ENCODE measurements at regions not wholly inside any gene's neighbourhood (a gene's known extent, or its start where the extent isn't known, plus 50 kb on each side); places are given as distances from the start of the nearest gene placed in this dataset.

GRCh38 chrX:33726281-33727160 lies 405.6 kb downstream of the FAM47A start:
- Histone ChIP-seq H3K27me3 (ENCODE audit: insufficient read depth, low read length) (peaks cover 22% of the 10 kb centered on the region), H3K36me3 (ENCODE audit: insufficient read depth, low read length) (no peaks in the 10 kb centered on the region), H3K9ac (ENCODE audit: low read depth, low read length) (no peak overlapping the region), H3K9me3 (ENCODE audit: insufficient read depth, low read depth, low read length) (no peaks in the 10 kb centered on the region), H3K4me1 (ENCODE audit: insufficient read depth, low read length) (no peaks in the 10 kb centered on the region), H3K27ac (ENCODE audit: low read depth, low read length) (no peak overlapping the region), H3K4me3 (ENCODE audit: low read length) (peak overlapping the region; percentile 60)
- 25% methylated on average over 32 of the region's 45 CpGs for WGBS

- Histone ChIP-seq H3K36me3 (ENCODE audit: insufficient read depth, low read length) (no peaks in the 10 kb centered on the region), H3K27me3 (ENCODE audit: insufficient read depth, low read length) (peaks cover 22% of the 10 kb centered on the region), H3K9ac (ENCODE audit: low read depth, low read length) (no peak overlapping the region), H3K4me3 (ENCODE audit: low read length) (peak overlapping the region; percentile 60), H3K9me3 (ENCODE audit: insufficient read depth, low read depth, low read length) (no peaks in the 10 kb centered on the region), H3K27ac (ENCODE audit: low read depth, low read length) (no peak overlapping the region), H3K4me1 (ENCODE audit: insufficient read depth, low read length) (no peaks in the 10 kb centered on the region)
- 21% methylated on average over 14 of the region's 15 CpGs for WGBS
Measured at GRCh38 chrX:33725535-33726210, 406.4 kb downstream of the FAM47A start.

- Histone ChIP-seq H3K27ac (ENCODE audit: low read depth, low read length) (no peak overlapping the region), H3K4me1 (ENCODE audit: insufficient read depth, low read length) (no peaks in the 10 kb centered on the region), H3K9me3 (ENCODE audit: insufficient read depth, low read depth, low read length) (no peaks in the 10 kb centered on the region), H3K4me3 (ENCODE audit: low read length) (no peak overlapping the region), H3K9ac (ENCODE audit: low read depth, low read length) (no peak overlapping the region), H3K36me3 (ENCODE audit: insufficient read depth, low read length) (no peaks in the 10 kb centered on the region), H3K27me3 (ENCODE audit: insufficient read depth, low read length) (peaks cover 16% of the 10 kb centered on the region)
- no CpG with 5 or more reads among the region's 1 CpG for WGBS
Measured at GRCh38 chrX:33721927-33722326, 410.2 kb downstream of the FAM47A start.

- H3K27me3 ChIP-seq (ENCODE audit: insufficient read depth, low read length), result no peaks in the 10 kb centered on the region
- H3K27ac ChIP-seq (ENCODE audit: low read depth, low read length), result no peak overlapping the region
- no peaks in the 10 kb centered on the region for H3K36me3 ChIP-seq (ENCODE audit: insufficient read depth, low read length)
- H3K4me1 ChIP-seq (ENCODE audit: insufficient read depth, low read length), result no peaks in the 10 kb centered on the region
- H3K9me3 ChIP-seq (ENCODE audit: insufficient read depth, low read depth, low read length), result no peaks in the 10 kb centered on the region
- no peak overlapping the region for H3K4me3 ChIP-seq (ENCODE audit: low read length)
- no peak overlapping the region for H3K9ac ChIP-seq (ENCODE audit: low read depth, low read length)
- WGBS, result no CpG with 5 or more reads among the region's 1 CpG
Measured at GRCh38 chrX:33686105-33686504, 446.0 kb downstream of the FAM47A start.

Measured in HUES64 (cell line).